HEK293 (cell line): ENCODE measurements at regions not wholly inside any gene's neighbourhood (a gene's known extent, or its start where the extent isn't known, plus 50 kb on each side); places are given as distances from the start of the nearest gene placed in this dataset.

Experiments
- KLF8 ChIP-seq: fragments of 450-650 bp; formaldehyde crosslinking; IDR thresholded peaks from 2 replicates; pipeline ENCODE4 v1.5.1; 2016; ENCODE audit warnings: missing biosample characterization, missing genetic modification characterization
- MYNN ChIP-seq: fragments of 450-650 bp; formaldehyde crosslinking; IDR thresholded peaks from 2 replicates; pipeline ENCODE4 v1.5.1; 2016; ENCODE audit warnings: missing biosample characterization, missing genetic modification characterization, borderline replicate concordance
- TRIM28 ChIP-seq: IDR thresholded peaks from 2 replicates; pipeline ENCODE4 v1.6.1; 2011; ENCODE audit warnings: low read length, control low read depth, borderline replicate concordance
- ZNF274 ChIP-seq, 2 experiments: fragments of 200-500 bp in 1 of 2; fragments of 450-650 bp in 1 of 2; sonication (Bioruptor generic) in 1 of 2; formaldehyde crosslinking in 1 of 2; IDR thresholded peaks; 2 replicates each; pipeline versions ENCODE4 v1.5.1 to v1.6.1; 2014 to 2016; ENCODE audit warnings: borderline replicate concordance in 1 of 2, inconsistent platforms in 1 of 2, low read length in 1 of 2, missing biosample characterization in 1 of 2, missing genetic modification characterization in 1 of 2
- ZNF426 ChIP-seq: fragments of 450-650 bp; formaldehyde crosslinking; IDR thresholded peaks from 2 replicates; pipeline ENCODE4 v1.5.1; 2017; ENCODE audit warnings: missing biosample characterization, missing genetic modification characterization, mild to moderate bottlenecking, inconsistent platforms, moderate library complexity
- ZNF501 ChIP-seq: fragments of 450-650 bp; formaldehyde crosslinking; IDR thresholded peaks from 2 replicates; pipeline ENCODE4 v1.5.1; 2016; ENCODE audit warnings: missing biosample characterization, missing genetic modification characterization
- ZNF561 ChIP-seq: fragments of 450-650 bp; IDR thresholded peaks from 2 replicates; pipeline ENCODE4 v1.5.1; 2018; ENCODE audit warnings: missing biosample characterization, missing genetic modification characterization, borderline replicate concordance
- ZNF629 ChIP-seq: fragments of 450-650 bp; formaldehyde crosslinking; IDR thresholded peaks from 2 replicates; pipeline ENCODE4 v1.5.1; 2017; ENCODE audit warnings: missing biosample characterization, missing genetic modification characterization
- ZSCAN30 ChIP-seq: fragments of 450-650 bp; IDR thresholded peaks from 2 replicates; pipeline ENCODE4 v1.5.1; 2018; ENCODE audit warnings: missing biosample characterization, mild to moderate bottlenecking, missing genetic modification characterization, moderate library complexity
- TF ChIP-seq, protein P1 (sequence below): fragments of 450-650 bp; formaldehyde crosslinking; IDR thresholded peaks from 2 replicates; pipeline ENCODE4 v1.5.1; 2016; ENCODE audit warnings: missing biosample characterization, missing genetic modification characterization
- TF ChIP-seq, protein P2 (sequence below): fragments of 450-650 bp; formaldehyde crosslinking; IDR thresholded peaks from 2 replicates; pipeline ENCODE4 v1.5.1; 2016; ENCODE audit warnings: missing biosample characterization, missing genetic modification characterization
- TF ChIP-seq, protein P3 (sequence below): fragments of 450-650 bp; formaldehyde crosslinking; IDR thresholded peaks from 2 replicates; pipeline ENCODE4 v1.5.1; 2016; ENCODE audit warnings: missing biosample characterization, missing genetic modification characterization

DNA sequence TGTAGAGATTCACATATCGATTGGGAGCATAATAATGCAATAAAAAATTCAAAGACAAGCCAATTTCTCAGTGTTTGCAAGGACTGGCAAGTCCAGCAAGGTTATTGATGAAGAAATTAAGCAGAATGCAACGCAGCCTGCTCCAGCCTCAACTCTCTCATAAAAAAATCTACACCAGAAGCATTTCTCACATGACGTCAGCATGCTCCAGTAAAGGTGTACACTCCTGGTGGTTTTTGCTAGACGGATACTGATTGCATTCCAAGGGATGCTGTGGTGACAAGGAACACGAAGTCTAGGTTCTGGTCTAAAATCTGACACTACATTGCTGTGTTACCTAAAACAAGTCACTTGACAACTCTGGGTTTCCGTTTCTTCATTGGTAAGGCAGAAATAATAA lies 131.9 kb upstream of the PRNP start:
- TF ChIP-seq ZNF561 (tag by site-specific recombination) (no peak), ZNF426 (tag by site-specific recombination) (no peak), KLF8 (tag by site-specific recombination) (no peak), MYNN (tag by site-specific recombination) (no peak), ZNF629 (no peak), ZSCAN30 (tag by site-specific recombination) (no peak), ZNF274 (IDR thresholded peaks at IDR 0.05; ENCODE audit: low read length) (no peak), ZNF274 (tag by site-specific recombination; IDR thresholded peaks at IDR 0.05; ENCODE audit: borderline replicate concordance) (no peak), ZNF501 (tag by site-specific recombination) (no peak), TRIM28 (no peak)
- TF ChIP-seq, protein P1, sequence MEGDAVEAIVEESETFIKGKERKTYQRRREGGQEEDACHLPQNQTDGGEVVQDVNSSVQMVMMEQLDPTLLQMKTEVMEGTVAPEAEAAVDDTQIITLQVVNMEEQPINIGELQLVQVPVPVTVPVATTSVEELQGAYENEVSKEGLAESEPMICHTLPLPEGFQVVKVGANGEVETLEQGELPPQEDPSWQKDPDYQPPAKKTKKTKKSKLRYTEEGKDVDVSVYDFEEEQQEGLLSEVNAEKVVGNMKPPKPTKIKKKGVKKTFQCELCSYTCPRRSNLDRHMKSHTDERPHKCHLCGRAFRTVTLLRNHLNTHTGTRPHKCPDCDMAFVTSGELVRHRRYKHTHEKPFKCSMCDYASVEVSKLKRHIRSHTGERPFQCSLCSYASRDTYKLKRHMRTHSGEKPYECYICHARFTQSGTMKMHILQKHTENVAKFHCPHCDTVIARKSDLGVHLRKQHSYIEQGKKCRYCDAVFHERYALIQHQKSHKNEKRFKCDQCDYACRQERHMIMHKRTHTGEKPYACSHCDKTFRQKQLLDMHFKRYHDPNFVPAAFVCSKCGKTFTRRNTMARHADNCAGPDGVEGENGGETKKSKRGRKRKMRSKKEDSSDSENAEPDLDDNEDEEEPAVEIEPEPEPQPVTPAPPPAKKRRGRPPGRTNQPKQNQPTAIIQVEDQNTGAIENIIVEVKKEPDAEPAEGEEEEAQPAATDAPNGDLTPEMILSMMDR (tag by site-specific recombination), result no peak
- TF ChIP-seq, protein P2, sequence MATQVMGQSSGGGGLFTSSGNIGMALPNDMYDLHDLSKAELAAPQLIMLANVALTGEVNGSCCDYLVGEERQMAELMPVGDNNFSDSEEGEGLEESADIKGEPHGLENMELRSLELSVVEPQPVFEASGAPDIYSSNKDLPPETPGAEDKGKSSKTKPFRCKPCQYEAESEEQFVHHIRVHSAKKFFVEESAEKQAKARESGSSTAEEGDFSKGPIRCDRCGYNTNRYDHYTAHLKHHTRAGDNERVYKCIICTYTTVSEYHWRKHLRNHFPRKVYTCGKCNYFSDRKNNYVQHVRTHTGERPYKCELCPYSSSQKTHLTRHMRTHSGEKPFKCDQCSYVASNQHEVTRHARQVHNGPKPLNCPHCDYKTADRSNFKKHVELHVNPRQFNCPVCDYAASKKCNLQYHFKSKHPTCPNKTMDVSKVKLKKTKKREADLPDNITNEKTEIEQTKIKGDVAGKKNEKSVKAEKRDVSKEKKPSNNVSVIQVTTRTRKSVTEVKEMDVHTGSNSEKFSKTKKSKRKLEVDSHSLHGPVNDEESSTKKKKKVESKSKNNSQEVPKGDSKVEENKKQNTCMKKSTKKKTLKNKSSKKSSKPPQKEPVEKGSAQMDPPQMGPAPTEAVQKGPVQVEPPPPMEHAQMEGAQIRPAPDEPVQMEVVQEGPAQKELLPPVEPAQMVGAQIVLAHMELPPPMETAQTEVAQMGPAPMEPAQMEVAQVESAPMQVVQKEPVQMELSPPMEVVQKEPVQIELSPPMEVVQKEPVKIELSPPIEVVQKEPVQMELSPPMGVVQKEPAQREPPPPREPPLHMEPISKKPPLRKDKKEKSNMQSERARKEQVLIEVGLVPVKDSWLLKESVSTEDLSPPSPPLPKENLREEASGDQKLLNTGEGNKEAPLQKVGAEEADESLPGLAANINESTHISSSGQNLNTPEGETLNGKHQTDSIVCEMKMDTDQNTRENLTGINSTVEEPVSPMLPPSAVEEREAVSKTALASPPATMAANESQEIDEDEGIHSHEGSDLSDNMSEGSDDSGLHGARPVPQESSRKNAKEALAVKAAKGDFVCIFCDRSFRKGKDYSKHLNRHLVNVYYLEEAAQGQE (tag by site-specific recombination), result no peak
- TF ChIP-seq, protein P3, sequence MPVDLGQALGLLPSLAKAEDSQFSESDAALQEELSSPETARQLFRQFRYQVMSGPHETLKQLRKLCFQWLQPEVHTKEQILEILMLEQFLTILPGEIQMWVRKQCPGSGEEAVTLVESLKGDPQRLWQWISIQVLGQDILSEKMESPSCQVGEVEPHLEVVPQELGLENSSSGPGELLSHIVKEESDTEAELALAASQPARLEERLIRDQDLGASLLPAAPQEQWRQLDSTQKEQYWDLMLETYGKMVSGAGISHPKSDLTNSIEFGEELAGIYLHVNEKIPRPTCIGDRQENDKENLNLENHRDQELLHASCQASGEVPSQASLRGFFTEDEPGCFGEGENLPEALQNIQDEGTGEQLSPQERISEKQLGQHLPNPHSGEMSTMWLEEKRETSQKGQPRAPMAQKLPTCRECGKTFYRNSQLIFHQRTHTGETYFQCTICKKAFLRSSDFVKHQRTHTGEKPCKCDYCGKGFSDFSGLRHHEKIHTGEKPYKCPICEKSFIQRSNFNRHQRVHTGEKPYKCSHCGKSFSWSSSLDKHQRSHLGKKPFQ (tag by site-specific recombination), result no peak
